Activated CD4-positive, alpha-beta T cell treated with anti-CD3 and anti-CD28 coated beads, Interleukin-2, amount 50 U/mL, for 16 hours (primary cell): ENCODE measurements at regions not wholly inside any gene's neighbourhood (a gene's known extent, or its start where the extent isn't known, plus 50 kb on each side); places are given as distances from the start of the nearest gene placed in this dataset.

Experiments
- DNase-seq: peaks from one replicate; pipeline ENCODE4 v3.0.0-alpha.2; 2020

DNA sequence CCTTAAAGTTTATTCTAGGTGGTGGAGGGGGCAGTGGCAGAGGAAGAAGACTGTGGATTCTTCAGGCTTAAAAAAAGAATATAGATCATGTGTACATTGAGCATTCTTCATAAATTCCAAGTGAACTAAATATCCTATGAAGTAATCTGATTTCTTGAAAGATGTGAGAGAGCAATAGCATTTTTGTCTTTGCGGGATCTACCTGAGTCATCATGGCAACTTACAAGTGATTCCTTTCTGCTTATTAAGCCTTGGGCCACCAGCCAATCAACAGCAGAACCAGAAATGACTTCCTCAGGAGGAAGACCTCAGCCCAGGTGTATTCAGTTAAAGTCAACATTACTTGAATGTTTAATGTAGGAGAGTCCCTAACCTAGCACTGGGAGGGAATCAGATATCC is 756.9 kb downstream of the TFAP2A start:
- DNase-seq, result no peak

DNA sequence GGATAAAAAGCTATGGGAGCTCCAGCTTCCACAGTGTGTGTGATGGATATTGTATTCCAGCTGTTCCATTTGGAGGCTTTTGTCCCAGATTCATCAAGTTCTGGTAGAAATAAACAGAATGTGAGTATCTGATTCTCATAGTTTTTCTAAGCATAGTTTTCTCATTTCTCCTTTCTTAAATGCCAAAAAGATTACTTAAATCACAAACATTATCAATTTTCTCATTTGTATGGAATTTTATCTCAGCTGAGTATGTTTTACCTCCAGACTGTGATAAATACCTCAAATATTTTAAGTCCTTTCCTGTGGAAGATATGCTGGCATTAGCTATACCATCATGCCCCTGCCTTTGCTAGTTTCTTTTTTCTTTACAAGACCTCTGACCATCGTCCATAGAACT is 767.3 kb downstream of the TFAP2A start:
- no peak for DNase-seq

DNA sequence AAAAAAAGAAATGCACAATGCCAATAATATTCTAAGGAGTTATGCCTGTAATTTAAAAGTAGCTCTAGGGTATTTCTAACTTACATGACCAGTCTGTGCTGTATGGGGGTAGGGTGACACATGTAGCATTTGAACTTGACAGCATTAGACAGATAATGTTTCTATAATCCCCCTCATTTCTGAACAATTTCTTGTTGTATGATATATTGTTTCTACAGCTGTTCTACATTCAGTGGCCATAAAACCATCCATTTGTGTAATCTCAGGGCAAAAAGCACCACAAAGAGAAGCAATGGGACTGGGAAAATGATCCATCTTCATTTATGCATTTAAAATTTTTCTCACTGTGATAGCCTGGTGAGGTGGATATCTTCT is 767.8 kb downstream of the TFAP2A start:
- DNase-seq, result no peak

DNA sequence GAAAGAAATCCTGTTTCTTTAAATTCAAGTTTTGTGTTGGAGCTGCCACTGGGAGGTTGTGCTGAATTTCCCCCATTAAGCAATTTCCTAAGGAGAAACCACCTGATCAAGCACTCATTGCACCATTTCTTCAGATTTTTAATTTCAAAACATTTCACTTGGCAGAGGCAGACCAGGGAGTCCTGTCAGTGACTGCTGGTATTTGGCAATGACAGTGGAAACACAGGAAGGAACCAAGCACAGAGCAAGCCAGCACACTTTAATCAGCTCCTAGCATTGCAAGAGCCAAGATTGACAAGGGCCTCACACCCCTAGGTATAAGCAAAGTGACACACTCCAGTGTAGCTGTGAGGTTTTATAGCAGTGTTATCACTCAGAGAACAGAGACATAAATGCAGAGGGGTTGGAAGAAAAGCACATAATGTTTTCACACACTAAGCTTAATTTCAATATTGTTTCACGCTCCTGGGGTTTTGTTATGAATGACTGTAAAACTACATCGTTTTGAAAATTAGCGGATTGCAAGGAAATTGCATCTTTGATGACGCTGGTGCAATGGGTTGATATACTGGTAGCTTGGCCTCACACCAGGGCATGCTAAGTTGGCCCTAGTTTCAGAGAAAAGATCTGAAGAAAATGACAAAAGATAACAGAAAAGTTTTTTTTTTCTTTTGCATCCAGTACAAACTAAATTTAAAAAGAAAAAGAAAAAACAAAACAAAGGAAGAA is 768.4 kb downstream of the TFAP2A start:
- no peak for DNase-seq

DNA sequence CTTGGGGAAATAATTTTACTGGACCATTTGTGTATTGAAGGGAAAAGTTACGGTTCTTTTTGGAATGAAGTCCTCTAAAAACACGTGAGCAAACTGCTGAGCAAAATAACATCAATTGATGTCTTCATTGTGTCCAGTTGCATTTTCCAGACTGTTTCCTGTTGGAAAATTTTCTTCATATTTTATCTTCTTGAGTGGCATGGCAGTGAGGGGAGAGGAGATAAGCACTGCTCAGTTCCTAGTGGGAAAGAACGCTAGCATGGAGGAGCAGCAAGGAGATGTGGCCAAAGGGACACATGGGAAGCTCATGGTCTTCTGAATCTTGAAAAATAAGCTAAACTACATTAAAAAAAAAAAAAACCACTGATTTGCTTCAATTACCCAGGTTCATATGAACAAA is 776.0 kb downstream of the TFAP2A start:
- no peak for DNase-seq

DNA sequence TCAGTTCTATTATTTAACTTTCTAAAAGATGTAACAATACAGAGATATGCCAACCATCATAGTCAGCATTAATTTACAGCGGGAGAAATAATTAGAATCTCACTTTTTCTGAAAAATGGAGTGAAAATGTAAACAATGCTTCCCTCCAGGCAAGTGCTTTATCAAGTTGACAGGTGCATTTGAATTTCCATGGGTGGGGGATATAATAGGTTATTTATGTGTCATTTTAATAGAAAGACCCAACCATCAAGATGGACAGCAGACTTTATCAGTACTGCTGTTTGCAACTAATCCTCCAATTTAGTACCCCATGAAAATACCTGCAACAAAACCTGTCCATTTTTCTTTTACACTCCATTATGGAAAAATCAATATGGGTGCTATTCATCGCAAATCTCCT is 780.1 kb downstream of the TFAP2A start:
- no peak for DNase-seq

DNA sequence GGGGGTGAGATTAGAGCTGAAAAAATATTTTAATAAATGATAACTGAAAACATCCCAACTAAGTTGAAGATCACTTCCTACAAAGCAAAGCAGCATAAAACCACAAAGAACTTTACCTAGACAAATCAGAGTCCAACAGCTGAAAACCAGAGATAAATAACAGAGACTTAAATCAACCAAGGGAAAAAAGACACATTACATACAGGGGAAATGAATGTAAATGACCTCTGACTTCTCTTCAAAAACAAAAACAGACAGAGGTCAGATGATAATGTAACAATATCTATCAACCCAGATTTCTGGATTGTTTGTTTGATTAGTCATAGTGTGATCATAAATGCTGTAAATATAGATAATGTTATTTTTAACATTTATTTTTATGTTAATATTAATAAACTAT is 782.8 kb downstream of the TFAP2A start:
- no peak for DNase-seq

DNA sequence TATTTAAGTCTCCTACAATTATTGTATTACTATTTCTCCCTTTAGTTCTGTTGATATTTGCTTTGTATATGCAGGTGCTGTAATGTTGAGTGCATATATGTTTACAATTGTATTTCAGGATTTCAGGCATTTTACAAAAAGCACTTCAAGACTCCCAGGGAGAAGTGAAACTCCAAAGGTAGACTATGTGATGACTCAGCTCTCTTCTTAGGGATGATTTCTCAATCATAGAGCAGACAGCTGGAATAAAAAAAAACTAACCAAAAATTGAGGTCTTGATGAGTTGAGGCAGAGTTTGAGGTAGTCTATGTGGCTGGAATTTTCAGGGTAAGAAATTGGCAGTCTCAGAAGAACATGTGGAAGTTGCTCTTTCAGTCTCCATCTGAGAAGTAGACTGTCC is 786.1 kb downstream of the TFAP2A start:
- no peak for DNase-seq

DNA sequence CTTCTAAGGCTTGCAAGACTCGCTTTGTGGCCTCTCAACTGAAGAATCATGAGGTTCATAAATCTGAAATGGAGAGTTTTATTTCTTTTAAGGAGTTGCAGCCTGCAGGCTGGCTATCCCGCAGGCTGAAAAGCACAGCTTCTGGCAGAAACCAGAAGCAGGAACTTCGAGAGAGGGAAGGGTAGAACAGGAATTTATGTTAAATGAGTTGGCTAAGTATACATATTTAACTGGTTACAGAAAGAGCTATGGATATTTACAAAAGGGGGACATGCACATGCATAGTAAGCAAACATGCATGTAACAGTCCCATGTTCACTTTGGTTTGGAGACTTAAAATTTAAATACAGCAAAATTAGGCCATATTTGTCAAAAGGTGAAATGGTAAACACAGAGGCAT is 787.0 kb downstream of the TFAP2A start:
- no peak for DNase-seq

DNA sequence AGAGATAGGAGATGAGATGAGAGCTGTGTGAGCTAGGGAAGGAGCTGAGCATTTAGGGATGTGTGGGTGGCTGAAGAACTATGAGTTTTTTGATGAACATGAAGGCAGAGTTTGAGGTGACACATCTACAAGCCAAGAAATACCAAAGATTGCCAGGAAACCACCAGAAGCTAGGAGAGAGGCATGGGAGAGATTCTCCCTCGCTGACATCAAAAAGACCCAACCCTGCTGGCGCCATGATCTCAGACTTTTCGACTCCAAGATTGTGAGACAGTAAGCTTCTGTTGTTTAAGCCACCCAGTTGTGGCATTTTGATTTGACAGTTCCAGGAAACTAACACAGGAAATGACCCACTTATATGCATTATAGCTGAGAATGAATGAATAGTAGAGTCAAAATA is 790.9 kb downstream of the TFAP2A start:
- DNase-seq, result no peak

DNA sequence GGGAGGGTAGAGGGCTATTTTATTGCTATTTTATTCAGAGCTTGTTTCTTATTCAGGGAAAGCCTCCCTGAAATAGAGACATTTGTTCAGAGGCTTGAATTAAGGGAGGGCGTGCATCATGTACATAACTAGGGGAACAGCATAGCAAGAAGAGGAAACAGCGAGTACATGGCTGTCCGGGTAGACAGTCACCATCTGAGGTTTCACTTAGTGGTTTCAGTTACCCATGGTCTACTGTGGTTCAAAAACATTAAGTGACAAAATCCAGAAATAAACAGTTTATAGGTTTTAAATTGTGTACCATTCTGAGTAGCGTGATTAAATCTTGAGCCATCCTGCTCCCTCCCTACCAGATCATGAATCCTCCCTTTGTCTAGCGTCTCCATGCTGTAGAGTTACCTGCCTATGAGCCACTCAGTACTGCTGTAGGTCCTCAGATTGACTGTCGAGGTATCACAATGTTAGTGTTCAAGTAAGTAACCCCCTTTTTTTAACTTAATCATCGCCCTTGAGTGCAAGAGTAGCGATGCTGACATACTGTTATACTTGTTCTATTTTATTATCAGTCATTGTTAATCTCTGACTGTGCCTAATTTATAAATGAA is 791.5 kb downstream of the TFAP2A start:
- DNase-seq, result no peak

DNA sequence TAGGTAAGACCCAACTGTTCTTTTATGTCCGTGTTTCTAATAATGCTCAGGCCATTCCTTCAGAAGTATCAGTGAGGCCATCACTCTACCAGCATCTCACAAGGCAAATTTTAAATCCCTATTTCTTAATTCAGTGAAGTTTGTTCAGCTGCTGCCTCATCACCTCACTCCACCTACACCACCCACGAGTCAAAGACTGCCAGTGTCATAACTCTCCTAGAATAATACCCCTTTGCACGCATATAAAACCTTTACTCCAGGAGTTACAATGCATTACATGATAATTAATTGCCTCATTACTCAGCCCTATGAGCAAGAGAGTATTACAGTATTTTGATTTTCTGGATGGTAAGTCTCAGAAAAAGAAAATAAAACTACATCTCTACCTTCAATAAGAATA is 793.6 kb downstream of the TFAP2A start:
- DNase-seq, result no peak

DNA sequence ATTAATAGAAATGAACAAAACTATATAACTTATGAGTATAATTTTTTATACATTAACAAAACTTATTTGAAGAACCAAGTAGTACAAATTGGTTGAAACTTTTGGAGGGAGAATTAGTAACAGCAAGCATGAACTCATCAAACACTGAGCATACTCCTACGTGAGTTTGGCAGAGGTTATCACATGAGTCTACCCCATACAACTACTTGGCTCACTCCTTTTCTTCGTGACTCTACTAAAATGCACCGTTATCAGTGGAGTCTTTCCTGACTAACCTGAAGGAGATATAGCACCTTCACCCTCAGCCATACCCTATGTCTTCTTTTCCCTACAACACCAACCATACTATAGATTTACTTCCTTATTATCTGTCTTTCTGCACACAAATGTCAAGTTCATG is 794.2 kb downstream of the TFAP2A start:
- no peak for DNase-seq

DNA sequence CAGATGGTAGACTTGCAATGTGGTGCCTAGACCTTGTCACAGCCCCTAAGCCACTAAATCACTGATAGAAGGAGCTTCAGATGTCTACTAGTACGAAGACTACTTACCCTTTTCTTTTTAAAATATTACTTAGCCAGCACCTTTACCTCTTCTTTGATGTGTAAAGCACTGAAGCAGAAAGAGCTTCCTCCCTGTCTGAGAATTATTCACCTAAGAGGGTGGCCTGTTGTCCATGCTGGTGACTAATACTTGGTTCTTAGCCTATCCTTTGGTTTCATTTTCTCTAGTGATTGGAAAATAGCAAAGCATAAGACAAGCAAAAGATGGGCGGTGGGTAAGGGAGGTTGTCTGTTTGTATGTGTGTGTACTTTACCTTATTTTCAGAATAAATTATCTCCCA is 794.6 kb downstream of the TFAP2A start:
- DNase-seq, result no peak

DNA sequence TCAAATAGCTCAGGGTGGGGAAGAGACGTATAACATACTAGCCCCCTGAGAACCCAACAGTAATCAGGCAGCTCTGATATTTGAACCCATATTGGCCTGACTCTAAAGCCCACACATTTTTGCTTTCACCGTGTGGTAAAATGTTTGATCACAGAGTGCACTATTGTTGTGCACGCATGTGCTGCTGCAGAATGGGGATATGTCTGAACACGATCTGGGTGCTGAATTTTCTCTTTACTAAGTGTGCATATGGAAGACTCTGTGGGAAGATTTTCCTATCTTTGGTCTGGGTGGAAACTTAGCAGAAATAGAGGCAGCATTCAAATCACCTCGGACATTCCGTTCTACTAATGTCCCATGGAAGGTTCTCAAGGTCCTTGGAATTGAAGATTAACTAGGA is 800.1 kb downstream of the TFAP2A start:
- no peak for DNase-seq

DNA sequence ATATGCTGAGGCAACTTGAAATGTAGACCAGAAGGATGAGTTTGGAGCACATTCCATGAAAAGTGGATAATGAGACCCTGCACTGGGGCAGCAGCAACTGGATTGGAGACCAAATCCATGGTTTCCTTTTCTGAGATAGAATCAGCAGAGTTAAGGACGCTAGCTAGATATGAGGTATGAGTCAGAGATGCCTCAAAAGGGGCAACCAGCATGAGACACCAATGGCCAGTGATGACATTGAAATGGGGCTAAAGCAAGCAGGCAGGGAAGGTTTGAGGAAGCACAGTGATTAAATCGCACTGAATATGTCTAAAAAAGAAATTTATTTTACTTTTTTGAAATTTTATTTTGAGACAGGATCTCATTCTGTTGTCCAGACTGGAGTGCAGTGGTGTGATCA is 802.4 kb downstream of the TFAP2A start:
- no peak for DNase-seq

DNA sequence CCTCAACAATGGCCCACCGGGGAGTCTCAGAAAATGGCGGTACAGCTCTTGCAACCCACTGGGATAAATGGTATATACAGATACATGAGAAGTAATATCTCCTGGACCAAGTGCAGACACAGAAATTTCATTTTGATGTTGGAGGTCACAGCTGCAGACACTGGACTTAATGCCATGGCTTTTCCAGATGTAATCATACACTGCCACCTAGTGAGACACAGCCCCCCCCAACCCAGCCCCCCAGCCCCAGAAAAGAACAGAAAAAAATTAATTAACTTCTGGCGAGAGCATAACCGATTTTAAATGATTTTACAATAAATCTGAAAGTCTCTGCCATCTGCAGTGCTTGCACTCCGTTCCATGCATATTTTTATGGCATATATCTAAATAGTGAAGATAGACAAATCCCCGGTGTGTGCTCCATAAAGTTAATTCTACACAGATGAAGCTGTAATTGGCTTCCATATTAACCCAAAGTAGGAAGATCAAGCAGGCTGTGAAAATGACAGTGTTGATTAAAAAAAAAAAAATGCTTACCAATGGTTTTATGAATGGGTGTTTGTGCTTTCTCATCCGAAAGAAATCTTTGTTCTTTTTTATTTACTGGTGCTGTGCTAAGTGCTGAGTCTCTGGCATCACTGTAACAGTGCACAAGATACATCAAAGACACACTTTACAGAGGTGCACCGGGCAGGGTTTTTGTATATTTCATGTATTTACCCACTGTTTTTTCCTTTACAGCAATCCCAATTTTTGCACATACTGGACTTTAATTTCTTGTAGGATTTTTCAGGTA is 804.1 kb downstream of the TFAP2A start:
- DNase-seq, result no peak

DNA sequence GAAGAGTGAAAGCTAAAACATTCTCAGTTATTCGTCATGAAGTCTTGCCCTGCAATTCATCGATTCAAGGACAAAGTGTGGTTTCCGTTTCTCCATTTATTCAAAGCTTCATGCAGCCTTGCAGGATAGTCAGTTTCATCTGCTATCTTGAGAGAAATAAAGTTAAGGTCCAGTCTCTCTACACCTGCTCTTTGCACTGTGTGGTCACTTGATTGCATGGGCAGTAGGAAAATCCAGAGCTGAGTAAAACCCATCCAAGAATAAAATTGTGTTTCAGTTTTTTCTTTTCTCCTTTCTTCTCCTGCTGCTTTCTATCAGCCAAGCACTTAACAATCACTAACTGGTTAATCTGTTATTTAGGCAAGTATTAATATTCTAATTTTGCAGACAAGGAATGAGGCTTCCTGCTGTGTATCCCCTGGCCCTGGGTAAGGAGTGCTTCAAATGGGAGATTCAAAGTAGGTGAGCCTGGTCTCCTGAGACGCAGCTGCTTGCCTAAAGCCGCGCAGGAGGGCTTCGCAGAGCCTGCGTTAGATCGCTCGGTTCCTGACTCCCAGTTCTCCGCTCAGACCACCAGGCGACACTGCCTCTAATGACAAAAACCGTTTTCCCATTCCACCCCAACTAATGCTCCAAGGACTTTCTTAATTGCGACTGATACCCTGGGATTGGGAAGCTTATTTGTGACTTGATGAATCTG is 808.3 kb downstream of the TFAP2A start:
- DNase-seq, result no peak

DNA sequence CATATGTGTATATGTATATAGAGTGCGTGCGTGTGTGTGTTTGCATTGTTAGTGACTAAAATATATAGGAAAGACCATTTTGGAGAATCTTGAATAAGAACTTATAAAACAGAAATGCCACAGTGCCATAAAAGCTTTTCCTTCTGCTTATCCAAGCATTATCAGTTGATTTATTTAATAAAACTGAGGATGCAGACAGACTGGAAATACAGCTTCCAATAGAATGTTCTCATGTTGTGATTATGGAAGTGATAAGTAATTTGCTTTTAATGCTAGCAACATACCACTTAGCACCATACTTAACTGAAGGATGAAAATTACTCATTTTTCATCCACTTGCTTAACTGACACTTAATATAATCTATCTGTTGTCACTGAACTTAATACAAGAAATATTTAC is 820.1 kb downstream of the TFAP2A start:
- no peak for DNase-seq

DNA sequence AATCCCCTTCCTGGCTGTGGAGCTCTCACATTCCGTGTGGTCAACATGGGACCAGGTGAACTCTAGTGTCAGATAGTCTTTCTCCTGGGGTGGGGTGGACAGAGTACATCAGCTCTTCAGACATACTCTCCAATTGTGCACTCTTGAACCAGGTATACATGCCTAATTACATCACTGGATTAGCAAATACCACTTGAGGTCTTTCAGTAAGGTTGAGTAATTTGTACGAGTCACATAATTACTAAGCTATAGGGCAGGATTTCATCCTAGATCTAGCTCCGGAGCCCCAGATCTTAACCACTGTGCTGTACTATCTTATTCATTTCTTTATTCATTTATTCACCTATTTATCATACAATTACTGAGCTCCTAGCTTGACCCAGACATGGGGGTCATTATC is 821.3 kb downstream of the TFAP2A start:
- no peak for DNase-seq

DNA sequence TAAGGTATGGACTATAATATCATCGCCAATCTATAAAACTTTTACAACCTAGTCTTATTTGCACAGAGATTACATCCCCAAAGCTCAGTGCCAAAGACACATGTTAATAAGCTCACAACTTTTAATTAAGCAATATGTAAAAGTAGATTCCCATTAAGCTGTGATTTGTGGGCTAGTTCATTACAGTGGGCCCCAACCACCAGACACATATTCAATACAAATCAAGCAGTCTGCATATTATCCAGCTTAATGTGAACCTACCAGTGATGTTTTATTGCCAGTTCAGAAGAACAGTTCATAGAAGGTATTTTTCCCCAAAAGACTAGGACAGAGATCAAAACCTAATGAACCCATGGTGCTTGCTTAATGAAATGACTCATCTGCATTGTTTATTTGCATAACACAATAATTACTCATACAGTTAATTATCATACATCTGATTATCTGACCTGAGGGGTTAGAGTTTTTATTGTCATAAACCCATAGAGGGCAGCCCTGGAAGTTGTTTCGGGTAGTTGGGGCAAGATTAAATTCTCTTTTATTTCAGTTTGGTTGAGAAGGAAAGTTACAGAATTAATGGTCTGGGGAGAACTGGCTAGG is 831.0 kb downstream of the TFAP2A start:
- no peak for DNase-seq

DNA sequence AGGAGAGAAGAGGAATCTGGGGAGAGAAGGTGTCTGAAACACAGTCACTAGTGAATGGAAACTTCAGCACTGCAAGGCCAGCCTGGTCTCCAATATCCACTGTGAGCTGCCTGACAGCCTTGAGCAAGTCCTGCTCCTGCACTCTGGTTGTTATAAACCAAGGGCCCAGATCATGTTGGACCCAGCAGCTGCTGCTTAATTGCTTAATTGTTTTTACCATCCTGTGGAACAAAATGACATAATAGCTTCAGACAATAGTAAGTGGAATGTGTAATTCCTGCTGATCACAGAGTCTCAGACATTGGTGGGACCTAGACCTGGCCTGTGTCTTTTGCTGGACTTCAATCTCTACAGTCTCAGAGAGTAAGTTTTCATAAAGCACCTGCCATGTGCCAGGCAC is 833.7 kb downstream of the TFAP2A start:
- no peak for DNase-seq

DNA sequence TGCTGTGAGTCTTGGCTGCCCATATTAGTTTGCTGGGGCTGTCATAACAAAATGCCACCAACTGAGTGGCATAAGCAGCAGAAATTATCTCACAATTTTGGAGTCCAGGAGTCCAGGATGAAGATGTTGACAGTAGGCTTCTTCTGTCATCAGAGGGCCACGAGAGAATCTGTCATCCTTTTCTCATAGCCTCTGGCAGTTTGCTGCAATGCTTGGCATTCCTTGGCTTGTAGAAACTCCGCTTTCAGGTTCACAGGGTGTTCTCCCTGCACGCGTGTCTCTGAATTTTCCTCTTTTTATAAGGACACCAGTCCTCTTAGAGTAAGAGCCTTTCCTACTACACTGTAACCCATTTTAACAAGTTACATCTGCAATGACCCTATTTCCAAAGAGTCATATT is 838.4 kb downstream of the TFAP2A start:
- no peak for DNase-seq
